ENCODE measurements at regions not wholly inside any gene's neighbourhood (a gene's known extent, or its start where the extent isn't known, plus 50 kb on each side); places are given as distances from the start of the nearest gene placed in this dataset.

GRCh38 chr18:32868406-32868805 lies 95.6 kb upstream of the KLHL14 start:
- Histone ChIP-seq H3K36me3 (replicated peaks in 1 of 2; ENCODE audit: control extremely low read depth in 1 of 2, control insufficient read depth in 1 of 2, extremely low read depth in 1 of 2, insufficient read depth in 2 of 2, low read length in 1 of 2) (no peaks in the 10 kb centered on the region), H4K20me1 (ENCODE audit: control insufficient read depth, insufficient read depth, low read length, poor library complexity, severe bottlenecking) (no peaks in the 10 kb centered on the region), H3K27ac (ENCODE audit: low read length in 2 of 2) (peak overlapping the region; percentile 88 to 90), H3K9me3 (ENCODE audit: control extremely low read depth in 1 of 3, control insufficient read depth in 2 of 3, insufficient read depth in 1 of 3, low read length in 2 of 3) (no peaks in the 10 kb centered on the region), H3K4me1 (ENCODE audit: control insufficient read depth in 2 of 2, insufficient read depth in 2 of 2, low read length in 2 of 2) (peaks cover 69 to 74% of the 10 kb centered on the region in 2 donors), H2AFZ (ENCODE audit: insufficient read depth, low read depth, low read length, poor library complexity, severe bottlenecking) (peak overlapping the region; percentile 16), H3K9ac (ENCODE audit: low read length) (peak overlapping the region; percentile 36), H3K79me2 (ENCODE audit: control insufficient read depth, insufficient read depth, low read length) (peaks cover 3% of the 10 kb centered on the region), H3K27me3 (replicated peaks in 1 of 4; ENCODE audit: control extremely low read depth in 1 of 4, control insufficient read depth in 3 of 4, insufficient read depth in 4 of 4, low read length in 3 of 4) (no peaks in the 10 kb centered on the region), H3K4me2 (replicated peaks; ENCODE audit: low read depth, low read length, poor library complexity, severe bottlenecking) (peak overlapping the region; percentile 68), H3K4me3 (ENCODE audit: control extremely low read depth in 1 of 5, extremely low read depth in 1 of 5, insufficient read depth in 1 of 5, low read depth in 2 of 5, low read length in 4 of 5) (peak overlapping the region in 2 of 5 experiments; percentile 32 to 57)
- ATAC-seq (ENCODE audit: low read depth): peak; percentile 56
- Mint-ChIP-seq H3K4me1 (peaks cover 76% of the 10 kb centered on the region), H3K27me3 (no peaks in the 10 kb centered on the region), H3K9me3 (ENCODE audit: insufficient read depth) (no peaks in the 10 kb centered on the region), H3K4me3 (peak overlapping the region; percentile 69), H3K27ac (peak overlapping the region; percentile 86)
- intact Hi-C loops (cut with micrococcal nuclease): loop anchor here (2.0 to 5.0 kb wide), 3 partner anchors 34 to 96 kb away; partner anchors contain the start of gene KLHL14
- no peak for TF ChIP-seq EZH2 (IDR thresholded peaks at IDR 0.05; ENCODE audit: borderline replicate concordance, insufficient read depth, low read depth, low read length, poor library complexity, severe bottlenecking)
- TF ChIP-seq, protein P1, sequence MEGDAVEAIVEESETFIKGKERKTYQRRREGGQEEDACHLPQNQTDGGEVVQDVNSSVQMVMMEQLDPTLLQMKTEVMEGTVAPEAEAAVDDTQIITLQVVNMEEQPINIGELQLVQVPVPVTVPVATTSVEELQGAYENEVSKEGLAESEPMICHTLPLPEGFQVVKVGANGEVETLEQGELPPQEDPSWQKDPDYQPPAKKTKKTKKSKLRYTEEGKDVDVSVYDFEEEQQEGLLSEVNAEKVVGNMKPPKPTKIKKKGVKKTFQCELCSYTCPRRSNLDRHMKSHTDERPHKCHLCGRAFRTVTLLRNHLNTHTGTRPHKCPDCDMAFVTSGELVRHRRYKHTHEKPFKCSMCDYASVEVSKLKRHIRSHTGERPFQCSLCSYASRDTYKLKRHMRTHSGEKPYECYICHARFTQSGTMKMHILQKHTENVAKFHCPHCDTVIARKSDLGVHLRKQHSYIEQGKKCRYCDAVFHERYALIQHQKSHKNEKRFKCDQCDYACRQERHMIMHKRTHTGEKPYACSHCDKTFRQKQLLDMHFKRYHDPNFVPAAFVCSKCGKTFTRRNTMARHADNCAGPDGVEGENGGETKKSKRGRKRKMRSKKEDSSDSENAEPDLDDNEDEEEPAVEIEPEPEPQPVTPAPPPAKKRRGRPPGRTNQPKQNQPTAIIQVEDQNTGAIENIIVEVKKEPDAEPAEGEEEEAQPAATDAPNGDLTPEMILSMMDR (IDR thresholded peaks at IDR 0.05): no peak
- ChIA-PET CTCF (interaction anchor here (0.7 to 3.0 kb wide), 7 partner anchors 12 to 154 kb away, joined by 3 to 14 read pairs (median 5); partner anchors contain the start of gene KLHL14), POLR2A (interaction anchor here (1.1 to 1.2 kb wide), 2 partner anchors 42 to 65 kb away, joined by 3 to 5 read pairs; no protein-coding TSS in a partner anchor)
- WGBS (ENCODE audit: insufficient coverage): 19% methylated on average over 6 of the region's 7 CpGs
- DNase-seq: peak; percentile 72

GRCh38 chr18:32867936-32868335 lies 95.1 kb upstream of the KLHL14 start:
- no peaks in the 10 kb centered on the region for H3K36me3 ChIP-seq (replicated peaks in 1 of 2; ENCODE audit: control extremely low read depth in 1 of 2, control insufficient read depth in 1 of 2, extremely low read depth in 1 of 2, insufficient read depth in 2 of 2, low read length in 1 of 2)
- Mint-ChIP-seq H3K27me3 (no peaks in the 10 kb centered on the region), H3K9me3 (ENCODE audit: insufficient read depth) (no peaks in the 10 kb centered on the region), H3K4me1 (peaks cover 72% of the 10 kb centered on the region), H3K4me3 (peak overlapping the region; percentile 69), H3K27ac (peak overlapping the region; percentile 86)
- ChIA-PET CTCF (interaction anchor here (0.7 to 3.0 kb wide), 7 partner anchors 12 to 153 kb away, joined by 3 to 14 read pairs (median 4); no protein-coding TSS in a partner anchor), POLR2A (interaction anchor here (0.7 to 1.2 kb wide), 3 partner anchors 42 to 69 kb away, joined by 3 to 5 read pairs (median 3); no protein-coding TSS in a partner anchor)
- no peaks in the 10 kb centered on the region for H4K20me1 ChIP-seq (ENCODE audit: control insufficient read depth, insufficient read depth, low read length, poor library complexity, severe bottlenecking)
- WGBS (ENCODE audit: insufficient coverage): 78% methylated on average over 4 of the region's 10 CpGs
- DNase-seq (no peak), ATAC-seq (ENCODE audit: low read depth) (no peak)
- peak overlapping the region; percentile 36 for H3K9ac ChIP-seq (ENCODE audit: low read length)
- peak overlapping the region; percentile 88 to 90 for H3K27ac ChIP-seq (ENCODE audit: low read length in 2 of 2)
- H3K27me3 ChIP-seq (replicated peaks in 1 of 4; ENCODE audit: control extremely low read depth in 1 of 4, control insufficient read depth in 3 of 4, insufficient read depth in 4 of 4, low read length in 3 of 4): no peaks in the 10 kb centered on the region
- TF ChIP-seq, protein P1 (IDR thresholded peaks at IDR 0.05): no peak
- no peak for TF ChIP-seq EZH2 (IDR thresholded peaks at IDR 0.05; ENCODE audit: borderline replicate concordance, insufficient read depth, low read depth, low read length, poor library complexity, severe bottlenecking)
- H2AFZ ChIP-seq (ENCODE audit: insufficient read depth, low read depth, low read length, poor library complexity, severe bottlenecking): peak overlapping the region; percentile 47
- H3K79me2 ChIP-seq (ENCODE audit: control insufficient read depth, insufficient read depth, low read length): peaks cover 3% of the 10 kb centered on the region
- H3K4me2 ChIP-seq (replicated peaks; ENCODE audit: low read depth, low read length, poor library complexity, severe bottlenecking): peak overlapping the region; percentile 68
- no peaks in the 10 kb centered on the region for H3K9me3 ChIP-seq (ENCODE audit: control extremely low read depth in 1 of 3, control insufficient read depth in 2 of 3, insufficient read depth in 1 of 3, low read length in 2 of 3)
- peak overlapping the region in 2 of 5 experiments; percentile 32 to 57 for H3K4me3 ChIP-seq (ENCODE audit: control extremely low read depth in 1 of 5, extremely low read depth in 1 of 5, insufficient read depth in 1 of 5, low read depth in 2 of 5, low read length in 4 of 5)
- intact Hi-C loops (cut with micrococcal nuclease): loop anchor here (1.0 to 5.0 kb wide), 4 partner anchors 16 to 95 kb away; partner anchors contain the start of gene KLHL14
- peaks cover 68 to 70% of the 10 kb centered on the region in 2 donors for H3K4me1 ChIP-seq (ENCODE audit: control insufficient read depth in 2 of 2, insufficient read depth in 2 of 2, low read length in 2 of 2)

Measured in B cell (primary cell).